GM23338 (cell line): ENCODE measurements at regions not wholly inside any gene's neighbourhood (a gene's known extent, or its start where the extent isn't known, plus 50 kb on each side); places are given as distances from the start of the nearest gene placed in this dataset.
"Not testable (repeated sequence)": the region's sequence is repeated elsewhere in the genome, so short reads cannot be mapped to it uniquely, and the experiment has no call there.

Source experiments
- ATAC-seq: fragments of 200-7000 bp; cut with Tn5 transposase; 3 replicates; pipeline ENCODE4 v1.9.1; 2020
- DNase-seq: peaks from one replicate; pipeline ENCODE4 v3.0.0-alpha.2; 2015; ENCODE audit warnings: low spot score
- H2AFZ ChIP-seq: fragments of 200-600 bp; sonication (generic); 2 replicates; pipeline ENCODE4 v1.8.0; 2016; ENCODE audit warnings: antibody characterized with exemption, mild to moderate bottlenecking, moderate library complexity
- H3F3A ChIP-seq: fragments of 200-600 bp; sonication (generic); replicated peaks from 2 replicates; pipeline ENCODE4 v1.8.0; 2017; ENCODE audit warnings: antibody characterized with exemption, mixed run types, low read depth
- H3K27ac ChIP-seq: fragments of 200-600 bp; sonication (generic); 2 replicates; pipeline ENCODE4 v1.6.1; 2016; ENCODE audit warnings: low read depth
- H3K27me3 ChIP-seq: fragments of 200-600 bp; sonication (generic); 2 replicates; pipeline ENCODE4 v1.8.0; 2016; ENCODE audit warnings: mild to moderate bottlenecking, mixed run types, moderate library complexity; ENCODE audit not compliant: insufficient read depth
- H3K36me3 ChIP-seq: fragments of 200-600 bp; sonication (generic); 2 replicates; pipeline ENCODE4 v1.8.0; 2016; ENCODE audit warnings: mild to moderate bottlenecking; ENCODE audit not compliant: insufficient read depth
- H3K4me1 ChIP-seq: fragments of 200-600 bp; sonication (generic); 2 replicates; pipeline ENCODE4 v1.8.0; 2016; ENCODE audit warnings: mild to moderate bottlenecking, moderate library complexity; ENCODE audit not compliant: insufficient read depth
- H3K4me2 ChIP-seq: fragments of 200-600 bp; sonication (generic); 2 replicates; pipeline ENCODE4 v1.7.1; 2017; ENCODE audit warnings: mixed run types
- H3K4me3 ChIP-seq: fragments of 200-600 bp; sonication (generic); 2 replicates; pipeline ENCODE4 v1.6.1; 2016; ENCODE audit warnings: mixed run types
- H3K79me2 ChIP-seq: fragments of 200-600 bp; sonication (generic); replicated peaks from 2 replicates; pipeline ENCODE4 v1.8.0; 2017; ENCODE audit warnings: mild to moderate bottlenecking; ENCODE audit not compliant: insufficient read depth
- H3K9me2 ChIP-seq: fragments of 200-600 bp; sonication (generic); 2 replicates; pipeline ENCODE4 v1.8.0; 2017; ENCODE audit not compliant: insufficient read depth
- H4K20me1 ChIP-seq: fragments of 200-600 bp; sonication (generic); replicated peaks from 2 replicates; pipeline ENCODE4 v1.8.0; 2017; ENCODE audit warnings: mild to moderate bottlenecking; ENCODE audit not compliant: insufficient read depth
- H3K27ac Mint-ChIP-seq: 2 replicates; pipeline ENCODE4 v1.8.0; 2020; ENCODE audit warnings: inconsistent platforms, mild to moderate bottlenecking, moderate library complexity, mixed read lengths
- H3K27me3 Mint-ChIP-seq: 3 replicates; pipeline ENCODE4 v1.8.0; 2022; ENCODE audit warnings: low read depth, mild to moderate bottlenecking, moderate library complexity, mixed read lengths, inconsistent platforms; ENCODE audit not compliant: insufficient read depth, poor library complexity
- H3K36me3 Mint-ChIP-seq: 3 replicates; pipeline ENCODE4 v1.8.0; 2021; ENCODE audit warnings: low read depth, mild to moderate bottlenecking, inconsistent platforms, moderate library complexity, mixed read lengths
- H3K4me1 Mint-ChIP-seq: 3 replicates; pipeline ENCODE4 v1.8.0; 2020; ENCODE audit warnings: mild to moderate bottlenecking, inconsistent platforms, mixed read lengths
- H3K4me3 Mint-ChIP-seq: 3 replicates; pipeline ENCODE4 v1.8.0; 2021; ENCODE audit warnings: moderate library complexity, mild to moderate bottlenecking, inconsistent platforms, mixed read lengths
- H3K9me3 Mint-ChIP-seq: 3 replicates; pipeline ENCODE4 v1.8.0; 2020; ENCODE audit warnings: moderate library complexity, mild to moderate bottlenecking, inconsistent platforms, mixed read lengths
- EZH2 ChIP-seq: fragments of 200-600 bp; sonication (generic); IDR thresholded peaks from one replicate; pipeline ENCODE4 v1.8.0; 2017; ENCODE audit warnings: antibody characterized with exemption, mild to moderate bottlenecking, low read depth; ENCODE audit not compliant: unreplicated experiment
- JUNB ChIP-seq: IDR thresholded peaks from one replicate; pipeline ENCODE4 v1.6.1; 2016; ENCODE audit warnings: antibody characterized with exemption; ENCODE audit not compliant: unreplicated experiment
- POLR2AphosphoS5 ChIP-seq: IDR thresholded peaks from 2 replicates; pipeline ENCODE4 v1.6.1; 2016; ENCODE audit warnings: antibody characterized with exemption, low read depth
- REST ChIP-seq: IDR thresholded peaks from one replicate; pipeline ENCODE4 v1.6.1; 2018; ENCODE audit warnings: antibody characterized with exemption; ENCODE audit not compliant: unreplicated experiment
- ZNF331 ChIP-seq: fragments of 250-450 bp; sonication (Bioruptor Pico); IDR thresholded peaks from 2 replicates; pipeline ENCODE4 v1.5.0; 2020; ENCODE audit warnings: low read depth, mild to moderate bottlenecking, moderate library complexity

- no peaks in the 10 kb centered on the region for H3K36me3 Mint-ChIP-seq
- no peaks in the 10 kb centered on the region for H3K9me2 ChIP-seq
- peaks cover 2% of the 10 kb centered on the region; the same call in 1 of the 3 replicates for H3K4me1 Mint-ChIP-seq
- no peak overlapping the region for H3K27ac ChIP-seq
- no peak overlapping the region for H3K27ac Mint-ChIP-seq
- H3K9me3 Mint-ChIP-seq, result no peaks in the 10 kb centered on the region
- TF ChIP-seq REST, result no peak
- H3K79me2 ChIP-seq, result no peaks in the 10 kb centered on the region
- no peaks in the 10 kb centered on the region for H3K4me1 ChIP-seq
- peaks cover 14% of the 10 kb centered on the region for H3K27me3 Mint-ChIP-seq
- DNase-seq (no peak), ATAC-seq (no peak)
- H3K27me3 ChIP-seq, result no peaks in the 10 kb centered on the region
- no peak overlapping the region for H3K4me3 ChIP-seq
- H3F3A ChIP-seq, result no peaks in the 10 kb centered on the region
- no peaks in the 10 kb centered on the region for H4K20me1 ChIP-seq
- H3K4me3 Mint-ChIP-seq, result no peak overlapping the region
- no peak overlapping the region for H2AFZ ChIP-seq
- H3K36me3 ChIP-seq, result no peaks in the 10 kb centered on the region
- H3K4me2 ChIP-seq, result no peak overlapping the region
Measured at GRCh38 chr5:159519365-159519764, 189.1 kb upstream of the IL12B start.

GRCh38 chr5:159522841-159523240 lies 192.6 kb upstream of the IL12B start:
- Mint-ChIP-seq H3K4me3 (no peak overlapping the region), H3K27ac (no peak overlapping the region), H3K36me3 (no peaks in the 10 kb centered on the region), H3K9me3 (no peaks in the 10 kb centered on the region), H3K27me3 (peaks cover 10% of the 10 kb centered on the region), H3K4me1 (no peaks in the 10 kb centered on the region; the same call in 2 of the 3 replicates)
- H2AFZ ChIP-seq, result no peak overlapping the region
- no peak overlapping the region for H3K4me2 ChIP-seq
- no peaks in the 10 kb centered on the region for H3K4me1 ChIP-seq
- no peak for DNase-seq
- H4K20me1 ChIP-seq, result no peaks in the 10 kb centered on the region
- H3K27ac ChIP-seq, result no peak overlapping the region
- H3K27me3 ChIP-seq, result no peaks in the 10 kb centered on the region
- H3K4me3 ChIP-seq, result no peak overlapping the region
- H3K36me3 ChIP-seq, result no peaks in the 10 kb centered on the region
- ATAC-seq, result no peak
- no peaks in the 10 kb centered on the region for H3F3A ChIP-seq
- TF ChIP-seq EZH2 (no peak), POLR2AphosphoS5 (no peak), JUNB (no peak), ZNF331 (no peak), REST (no peak)
- no peaks in the 10 kb centered on the region for H3K9me2 ChIP-seq
- no peaks in the 10 kb centered on the region for H3K79me2 ChIP-seq

- H4K20me1 ChIP-seq, H3K9me3 Mint-ChIP-seq, H3K79me2 ChIP-seq, H3K9me2 ChIP-seq, H3K27ac ChIP-seq, ATAC-seq, H3K4me2 ChIP-seq, H3K36me3 ChIP-seq, H3K36me3 Mint-ChIP-seq, H3K27me3 ChIP-seq, H3K4me1 Mint-ChIP-seq, H3K4me3 Mint-ChIP-seq, H2AFZ ChIP-seq, H3K27ac Mint-ChIP-seq, H3K4me1 ChIP-seq, DNase-seq, H3F3A ChIP-seq, H3K4me3 ChIP-seq, H3K27me3 Mint-ChIP-seq: not testable (repeated sequence)
Measured at GRCh38 chr5:159524279-159524678, 194.0 kb upstream of the IL12B start.
